HAP-1 (cell line): ENCODE measurements at regions not wholly inside any gene's neighbourhood (a gene's known extent, or its start where the extent isn't known, plus 50 kb on each side); places are given as distances from the start of the nearest gene placed in this dataset.
"Not testable (repeated sequence)": the region's sequence is repeated elsewhere in the genome, so short reads cannot be mapped to it uniquely, and the experiment has no call there.

Source experiments
- DNase-seq, 2 experiments: peaks; one replicate each; pipeline ENCODE4 v3.0.0-alpha.2; 2016 to 2020; ENCODE audit warnings: low spot score in 2 of 2
- H3K27me3 ChIP-seq: fragments of 250-450 bp; sonication (Bioruptor Pico); 2 replicates; pipeline ENCODE4 v1.5.1; 2020; ENCODE audit warnings: low read depth, mild to moderate bottlenecking, moderate library complexity
- H3K36me3 ChIP-seq: fragments of 250-450 bp; sonication (Bioruptor Pico); replicated peaks from 2 replicates; pipeline ENCODE4 v1.5.1; 2020; ENCODE audit warnings: mild to moderate bottlenecking
- H3K4me1 ChIP-seq: fragments of 250-450 bp; sonication (Bioruptor Pico); 2 replicates; pipeline ENCODE4 v1.5.1; 2020; ENCODE audit warnings: mild to moderate bottlenecking
- H3K4me3 ChIP-seq: fragments of 250-450 bp; sonication (Bioruptor Pico); 2 replicates; pipeline ENCODE4 v1.5.1; 2020; ENCODE audit warnings: mild to moderate bottlenecking, moderate library complexity
- H3K9me3 ChIP-seq: fragments of 250-450 bp; sonication (Bioruptor Pico); 2 replicates; pipeline ENCODE4 v1.5.1; 2020; ENCODE audit warnings: mild to moderate bottlenecking, moderate library complexity
- in situ Hi-C: fragments of 300-500 bp; cut with MboI; formaldehyde crosslinking; loops from 3 replicates; pipeline ENCODE4 v1.14.3; 2020; ENCODE audit warnings: low sequenced_read_pairs, inconsistent platforms, mixed read lengths

DNA sequence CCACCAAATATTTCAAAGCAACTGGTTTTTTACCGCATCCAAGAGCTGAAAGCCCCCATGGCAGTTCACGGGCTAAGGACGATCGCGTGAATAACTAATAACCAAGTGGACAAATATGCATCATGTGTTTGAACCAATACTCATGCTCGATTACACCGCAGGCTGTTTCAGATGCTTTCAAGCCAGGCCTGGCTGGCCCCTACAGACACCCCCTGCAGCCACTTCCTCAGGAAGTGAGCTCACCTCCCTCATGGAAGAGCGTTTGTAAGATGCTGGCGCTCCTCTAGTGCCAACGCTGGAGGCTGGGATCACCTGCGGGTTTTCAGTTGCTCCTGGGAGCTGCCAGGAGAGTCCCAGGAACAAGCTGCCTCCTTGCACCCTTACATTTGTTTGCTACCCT, 53.9 kb upstream of the PTCH1 start:
- no peak overlapping the region for H3K4me3 ChIP-seq
- H3K9me3 ChIP-seq: no peaks in the 10 kb centered on the region
- no peaks in the 10 kb centered on the region for H3K27me3 ChIP-seq
- no peak for DNase-seq
- in situ Hi-C loops: no loop called here
- no peaks in the 10 kb centered on the region for H3K36me3 ChIP-seq
- no peaks in the 10 kb centered on the region for H3K4me1 ChIP-seq

- Histone ChIP-seq H3K4me3 (no peak overlapping the region), H3K36me3 (no peaks in the 10 kb centered on the region), H3K4me1 (no peaks in the 10 kb centered on the region), H3K9me3 (no peaks in the 10 kb centered on the region), H3K27me3 (no peaks in the 10 kb centered on the region)
- DNase-seq: no peak
- in situ Hi-C loops: no loop called here
Observed at GRCh38 chr9:95570150-95570549, 53.4 kb upstream of the PTCH1 start.

DNA sequence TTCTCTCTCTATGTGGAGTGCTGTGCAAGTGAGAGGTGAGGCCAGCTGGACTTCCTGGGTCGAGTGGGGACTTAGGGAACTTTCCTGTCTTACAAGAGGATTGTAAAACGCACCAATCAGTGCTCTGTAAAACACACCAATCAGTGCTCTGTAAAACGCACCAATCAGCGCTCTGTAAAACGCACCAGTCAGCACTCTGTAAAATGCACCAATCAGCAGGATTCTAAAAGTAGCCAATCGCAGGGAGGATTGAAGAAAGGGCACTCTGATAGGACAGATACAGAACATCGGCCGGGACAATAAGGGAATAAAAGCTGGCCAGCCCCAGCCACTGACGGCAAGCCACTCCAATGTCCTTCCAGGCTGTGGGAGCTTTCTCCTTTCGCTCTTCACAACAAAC, 52.0 kb upstream of the PTCH1 start:
- H3K4me3 ChIP-seq, H3K36me3 ChIP-seq, H3K27me3 ChIP-seq, DNase-seq, H3K4me1 ChIP-seq, H3K9me3 ChIP-seq, in situ Hi-C loops: not testable (repeated sequence)
